ENCODE measurements at regions not wholly inside any gene's neighbourhood (a gene's known extent, or its start where the extent isn't known, plus 50 kb on each side); places are given as distances from the start of the nearest gene placed in this dataset.

- TF ChIP-seq CTCF (IDR thresholded peaks at IDR 0.05) (no peak), EZH2 (IDR thresholded peaks at IDR 0.05; ENCODE audit: borderline replicate concordance, insufficient read depth, low read depth, low read length, poor library complexity, severe bottlenecking) (no peak)
- no peak overlapping the region for H3K27ac Mint-ChIP-seq
- H3K4me3 ChIP-seq (ENCODE audit: control extremely low read depth in 1 of 5, extremely low read depth in 1 of 5, insufficient read depth in 1 of 5, low read depth in 2 of 5, low read length in 4 of 5) = no peak overlapping the region
- H3K4me2 ChIP-seq (replicated peaks; ENCODE audit: low read depth, low read length, poor library complexity, severe bottlenecking) = no peak overlapping the region
- no peaks in the 10 kb centered on the region for H3K9me3 ChIP-seq (ENCODE audit: control extremely low read depth in 1 of 3, control insufficient read depth in 2 of 3, insufficient read depth in 1 of 3, low read length in 2 of 3)
- ATAC-seq (ENCODE audit: low read depth) = no peak
- no peaks in the 10 kb centered on the region for H3K4me1 ChIP-seq (ENCODE audit: control insufficient read depth in 2 of 2, insufficient read depth in 2 of 2, low read length in 2 of 2)
- no peak for DNase-seq
- H2AFZ ChIP-seq (ENCODE audit: insufficient read depth, low read depth, low read length, poor library complexity, severe bottlenecking) = no peak overlapping the region
- H3K36me3 ChIP-seq (replicated peaks in 1 of 2; ENCODE audit: control extremely low read depth in 1 of 2, control insufficient read depth in 1 of 2, extremely low read depth in 1 of 2, insufficient read depth in 2 of 2, low read length in 1 of 2) = no peaks in the 10 kb centered on the region
- peaks cover 0 to 23% (median 3%) of the 10 kb centered on the region in 4 experiments for H3K27me3 ChIP-seq (replicated peaks in 1 of 4; ENCODE audit: control extremely low read depth in 1 of 4, control insufficient read depth in 3 of 4, insufficient read depth in 4 of 4, low read length in 3 of 4)
- 75% methylated on average over 4 of the region's 5 CpGs for WGBS (ENCODE audit: insufficient coverage)
- no peaks in the 10 kb centered on the region for H3K9me3 Mint-ChIP-seq (ENCODE audit: insufficient read depth)
- H3K4me1 Mint-ChIP-seq = no peaks in the 10 kb centered on the region
- H3K79me2 ChIP-seq (ENCODE audit: control insufficient read depth, insufficient read depth, low read length) = no peaks in the 10 kb centered on the region
- no peak overlapping the region for H3K4me3 Mint-ChIP-seq
- H3K27ac ChIP-seq (ENCODE audit: low read length in 2 of 2) = no peak overlapping the region
- POLR2A ChIA-PET = no interaction called here
- peaks cover 49% of the 10 kb centered on the region for H3K27me3 Mint-ChIP-seq
- CTCF ChIA-PET = interaction anchor here (0.9 kb wide), 1 partner anchor 22 kb away, joined by 4 read pairs; no protein-coding TSS in a partner anchor
- H4K20me1 ChIP-seq (ENCODE audit: control insufficient read depth, insufficient read depth, low read length, poor library complexity, severe bottlenecking) = no peaks in the 10 kb centered on the region
- H3K9ac ChIP-seq (ENCODE audit: low read length) = no peak overlapping the region
- intact Hi-C loops (cut with micrococcal nuclease) = no loop called here
These were observed 60.2 kb downstream of the GSX1 start for GRCh38 chr13:27852491-27852890.

- Mint-ChIP-seq H3K4me1 (no peaks in the 10 kb centered on the region), H3K4me3 (no peak overlapping the region), H3K9me3 (ENCODE audit: insufficient read depth) (no peaks in the 10 kb centered on the region), H3K27me3 (peaks cover 50% of the 10 kb centered on the region), H3K27ac (no peak overlapping the region)
- 67% methylated on average over 8 of the region's 10 CpGs for WGBS (ENCODE audit: insufficient coverage)
- no peaks in the 10 kb centered on the region for H3K9me3 ChIP-seq (ENCODE audit: control extremely low read depth in 1 of 3, control insufficient read depth in 2 of 3, insufficient read depth in 1 of 3, low read length in 2 of 3)
- H3K79me2 ChIP-seq (ENCODE audit: control insufficient read depth, insufficient read depth, low read length) = no peaks in the 10 kb centered on the region
- no peaks in the 10 kb centered on the region for H3K4me1 ChIP-seq (ENCODE audit: control insufficient read depth in 2 of 2, insufficient read depth in 2 of 2, low read length in 2 of 2)
- no peak overlapping the region for H3K9ac ChIP-seq (ENCODE audit: low read length)
- peaks cover 0 to 28% (median 3%) of the 10 kb centered on the region in 4 experiments for H3K27me3 ChIP-seq (replicated peaks in 1 of 4; ENCODE audit: control extremely low read depth in 1 of 4, control insufficient read depth in 3 of 4, insufficient read depth in 4 of 4, low read length in 3 of 4)
- no peaks in the 10 kb centered on the region for H3K36me3 ChIP-seq (replicated peaks in 1 of 2; ENCODE audit: control extremely low read depth in 1 of 2, control insufficient read depth in 1 of 2, extremely low read depth in 1 of 2, insufficient read depth in 2 of 2, low read length in 1 of 2)
- H4K20me1 ChIP-seq (ENCODE audit: control insufficient read depth, insufficient read depth, low read length, poor library complexity, severe bottlenecking) = no peaks in the 10 kb centered on the region
- TF ChIP-seq EZH2 (IDR thresholded peaks at IDR 0.05; ENCODE audit: borderline replicate concordance, insufficient read depth, low read depth, low read length, poor library complexity, severe bottlenecking) (no peak), CTCF (IDR thresholded peaks at IDR 0.05) (no peak)
- CTCF ChIA-PET = no interaction called here
- intact Hi-C loops (cut with micrococcal nuclease) = no loop called here
- H3K4me3 ChIP-seq (ENCODE audit: control extremely low read depth in 1 of 5, extremely low read depth in 1 of 5, insufficient read depth in 1 of 5, low read depth in 2 of 5, low read length in 4 of 5) = no peak overlapping the region
- DNase-seq = no peak
- POLR2A ChIA-PET = no interaction called here
- H3K27ac ChIP-seq (ENCODE audit: low read length in 2 of 2) = no peak overlapping the region
- H2AFZ ChIP-seq (ENCODE audit: insufficient read depth, low read depth, low read length, poor library complexity, severe bottlenecking) = no peak overlapping the region
- no peak overlapping the region for H3K4me2 ChIP-seq (replicated peaks; ENCODE audit: low read depth, low read length, poor library complexity, severe bottlenecking)
- no peak for ATAC-seq (ENCODE audit: low read depth)
These were observed 61.1 kb downstream of the GSX1 start for GRCh38 chr13:27853335-27853734.
